ENCODE measurements at regions not wholly inside any gene's neighbourhood (a gene's known extent, or its start where the extent isn't known, plus 50 kb on each side); places are given as distances from the start of the nearest gene placed in this dataset.
"Not testable (repeated sequence)": the region's sequence is repeated elsewhere in the genome, so short reads cannot be mapped to it uniquely, and the experiment has no call there.

- no peak for DNase-seq
Observed at GRCh38 chr4:156303708-156304107, 350.0 kb upstream of the CTSO start.

GRCh38 chr4:156298230-156298629 lies 344.6 kb upstream of the CTSO start:
- peak in 1 of 14 donors; percentile 14 for DNase-seq

GRCh38 chr4:156295676-156296195 lies 342.1 kb upstream of the CTSO start:
- DNase-seq, result no peak

GRCh38 chr4:156294577-156294976 lies 340.9 kb upstream of the CTSO start:
- no peak for DNase-seq

GRCh38 chr4:156293657-156294297 lies 340.1 kb upstream of the CTSO start:
- no peak for DNase-seq

- no peak for DNase-seq
Observed at GRCh38 chr4:156291317-156291716, 337.7 kb upstream of the CTSO start.

DNA sequence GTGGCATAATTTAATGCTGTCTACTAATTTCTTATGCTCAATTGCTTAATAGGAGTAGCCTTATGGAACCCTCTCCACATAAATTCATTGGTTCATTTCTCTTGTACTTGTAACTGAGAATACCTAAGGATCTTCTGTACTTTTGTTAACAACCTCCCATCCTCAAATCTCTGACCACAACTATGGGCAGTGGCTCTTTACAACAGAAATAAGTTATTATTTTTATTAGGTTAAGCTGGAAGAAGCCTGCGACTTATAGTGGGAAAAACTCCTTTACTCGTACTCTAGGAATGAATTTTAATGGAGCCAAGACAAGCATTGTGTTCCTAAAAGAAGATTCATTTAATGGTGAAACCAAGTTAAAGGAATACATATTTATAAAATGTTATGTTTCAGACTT lies 337.1 kb upstream of the CTSO start:
- DNase-seq, result no peak

GRCh38 chr4:156290026-156290425 lies 336.4 kb upstream of the CTSO start:
- not testable (repeated sequence) for DNase-seq

GRCh38 chr4:156280686-156281085 lies 327.0 kb upstream of the CTSO start:
- DNase-seq, result no peak

- no peak for DNase-seq
Observed at GRCh38 chr4:156265407-156265806, 311.7 kb upstream of the CTSO start.

DNA sequence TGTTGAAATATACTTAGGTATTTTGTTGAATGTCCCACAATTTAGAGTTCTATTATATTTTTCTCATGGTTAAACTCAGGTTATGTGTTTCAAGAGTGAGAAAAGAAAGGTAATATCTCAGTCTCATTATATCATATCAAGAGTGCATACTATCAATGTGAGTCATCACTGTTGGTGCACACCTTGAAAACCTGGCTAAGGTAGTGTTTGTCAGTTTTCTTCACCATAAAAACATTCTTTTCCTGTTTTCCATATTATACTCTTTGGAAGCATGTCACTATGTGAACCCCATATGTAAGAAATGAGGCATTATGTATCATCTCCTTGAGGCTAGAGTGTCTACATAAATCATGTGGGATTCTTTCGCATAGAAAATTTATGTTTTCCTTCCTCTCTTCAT lies 307.6 kb upstream of the CTSO start:
- no peak for DNase-seq

- DNase-seq, result no peak
Observed at GRCh38 chr4:156255230-156256007, 301.8 kb upstream of the CTSO start.

DNA sequence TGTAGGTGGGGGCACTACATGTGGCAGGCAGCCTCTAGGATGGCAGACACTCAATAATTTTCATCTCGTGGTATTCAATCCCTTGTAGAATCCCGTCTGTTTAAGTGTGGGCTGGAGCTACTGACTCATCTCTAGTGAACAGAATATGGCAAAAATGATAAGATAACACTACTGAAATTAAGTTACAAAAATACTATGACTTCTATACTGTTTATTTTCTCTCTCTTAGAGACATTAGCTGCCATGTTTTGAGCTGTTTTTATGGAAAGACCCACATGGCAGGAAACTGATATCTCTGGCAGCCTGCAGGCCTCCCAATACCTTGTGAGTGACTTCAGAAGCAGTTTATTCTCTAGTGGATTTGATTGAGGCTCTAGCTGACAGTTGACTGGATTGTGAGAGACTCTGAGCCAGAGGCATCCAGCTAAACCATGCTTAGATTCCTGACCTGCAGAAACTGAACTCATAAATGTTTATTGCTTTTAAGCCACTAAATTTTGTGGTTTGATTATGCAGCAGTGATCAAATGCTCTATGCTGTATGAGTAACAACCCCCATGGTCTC lies 298.8 kb upstream of the CTSO start:
- no peak for DNase-seq

DNA sequence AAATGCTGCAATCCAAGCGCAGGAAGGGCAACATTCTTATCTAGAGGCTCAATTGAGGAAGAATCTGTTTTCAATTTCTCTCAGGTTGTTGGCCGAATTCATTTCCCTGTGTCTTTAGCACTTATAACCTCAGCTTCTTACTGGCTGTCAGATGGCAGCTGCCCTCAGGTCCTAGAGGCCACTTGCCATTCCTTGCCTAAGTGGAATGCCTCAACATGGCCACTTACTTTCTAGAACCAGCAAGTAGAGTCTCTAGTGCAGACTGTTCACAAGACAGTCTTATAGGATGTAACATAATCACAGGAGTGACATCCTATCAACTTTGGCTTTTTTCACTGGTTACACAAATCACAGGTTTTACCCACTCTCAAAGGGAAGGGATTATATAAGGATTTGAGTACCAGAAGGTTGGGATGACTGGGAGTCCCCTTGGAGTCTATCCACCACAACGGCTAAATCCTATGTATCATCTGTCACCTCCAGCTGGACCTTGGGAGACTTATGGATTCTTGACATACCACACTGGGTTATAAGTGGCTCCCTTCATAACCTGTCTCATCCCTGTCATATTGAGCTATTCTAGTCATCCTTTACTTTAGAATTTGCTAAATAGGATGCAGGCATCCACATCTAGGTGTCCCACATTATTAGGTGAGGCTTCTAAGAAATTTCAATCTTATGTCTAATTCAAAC lies 297.9 kb upstream of the CTSO start:
- no peak for DNase-seq

DNA sequence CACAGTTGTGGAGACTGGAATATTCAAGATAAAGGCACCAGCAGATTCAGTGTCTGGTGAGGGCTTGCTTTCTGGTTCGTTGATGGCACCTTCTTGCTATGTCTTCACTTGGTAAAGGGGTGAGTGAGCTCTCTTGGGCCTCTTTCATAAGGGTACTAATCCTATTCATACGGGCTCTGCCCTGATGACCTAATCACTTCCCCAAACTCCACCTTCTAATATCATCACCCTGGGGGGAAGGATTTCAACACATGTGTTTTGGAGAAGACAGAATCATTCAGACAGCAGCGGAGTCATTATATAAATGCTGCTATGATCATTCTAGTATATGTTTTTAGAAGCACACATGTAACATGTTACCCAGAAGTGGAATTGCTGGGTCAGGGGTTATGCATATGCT lies 295.3 kb upstream of the CTSO start:
- no peak for DNase-seq

GRCh38 chr4:156247470-156247869 lies 293.8 kb upstream of the CTSO start:
- DNase-seq, result no peak

DNA sequence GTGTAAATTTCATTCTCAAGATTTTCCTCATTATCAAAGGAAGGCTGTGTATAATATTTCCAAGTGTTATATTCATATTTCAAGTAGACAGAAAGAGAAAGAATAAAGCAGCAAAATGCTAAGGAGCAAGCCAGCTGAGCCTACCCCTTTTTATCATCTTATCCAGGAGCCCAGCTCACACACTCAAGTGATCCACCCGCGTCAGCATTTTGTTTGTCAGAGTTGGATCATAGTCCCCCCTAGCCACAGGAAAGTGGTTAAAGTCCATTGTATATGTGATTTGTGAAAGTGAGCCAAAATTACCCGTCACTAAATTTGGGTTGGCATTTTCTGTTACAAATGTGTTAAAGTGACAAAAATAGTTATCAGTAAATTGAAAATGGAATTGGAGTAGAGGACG lies 289.3 kb upstream of the CTSO start:
- DNase-seq, result no peak

- no peak for DNase-seq
Observed at GRCh38 chr4:156242390-156242789, 288.7 kb upstream of the CTSO start.

DNA sequence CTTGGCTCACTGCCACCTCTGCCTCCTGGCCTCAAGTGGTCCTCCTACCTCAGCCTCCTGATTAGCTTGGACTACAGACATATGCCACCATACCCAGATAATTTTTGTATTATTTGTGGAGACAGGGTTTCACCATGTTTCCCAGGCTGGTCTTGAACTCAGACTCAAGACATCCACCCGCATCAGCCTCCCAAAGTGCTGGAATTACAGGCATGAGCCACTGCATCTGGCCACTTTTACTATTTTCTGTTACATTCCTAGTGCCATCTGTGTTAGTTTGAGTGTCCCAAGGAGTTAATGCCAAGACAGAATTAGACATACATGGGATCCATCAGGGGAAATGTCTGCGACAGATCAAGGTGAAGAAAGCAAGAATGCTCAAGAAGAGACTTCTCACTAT lies 288.2 kb upstream of the CTSO start:
- DNase-seq, result no peak

DNA sequence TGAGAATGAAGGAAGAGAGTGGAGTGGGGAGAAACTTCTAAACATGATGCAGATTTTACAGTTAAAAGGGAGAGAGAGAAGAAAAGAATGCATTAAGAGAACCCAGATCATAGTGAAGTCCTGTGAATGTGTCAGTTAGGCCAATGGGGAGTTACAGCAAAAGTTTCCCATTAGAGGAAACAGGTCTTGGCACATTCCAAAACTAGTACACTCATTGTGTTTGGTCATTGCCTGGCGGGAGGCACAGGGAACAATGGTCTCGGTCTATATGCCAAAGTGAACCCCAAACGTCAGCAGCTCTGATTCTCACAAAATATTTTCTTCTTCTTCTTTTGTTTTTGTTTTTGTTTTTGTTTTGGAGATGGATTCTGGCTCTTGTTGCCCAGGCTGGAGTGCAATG lies 284.5 kb upstream of the CTSO start:
- no peak for DNase-seq

GRCh38 chr4:156237231-156237630 lies 283.6 kb upstream of the CTSO start:
- DNase-seq, result no peak

- DNase-seq, result no peak
Observed at GRCh38 chr4:156230176-156230575, 276.5 kb upstream of the CTSO start.

DNA sequence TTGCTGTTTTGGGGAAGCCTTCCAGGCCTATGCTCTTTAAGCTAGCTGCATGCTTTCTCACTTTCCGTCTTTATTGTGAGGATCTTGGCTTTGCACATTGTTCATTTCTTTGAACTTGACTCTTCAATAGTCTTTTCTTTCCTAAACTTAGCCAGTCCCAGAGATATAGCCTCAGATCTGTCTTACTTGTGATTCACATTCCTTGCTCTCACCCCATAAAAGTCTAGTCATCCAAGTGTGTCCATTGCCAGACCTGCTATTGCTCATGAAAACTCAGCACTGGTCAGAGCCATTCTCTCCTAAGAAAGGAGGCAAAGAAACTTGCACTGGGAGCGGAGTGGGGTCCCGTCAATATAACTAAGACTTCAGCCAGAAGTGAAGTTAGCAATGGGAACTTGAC lies 275.0 kb upstream of the CTSO start:
- no peak for DNase-seq

Measured in C1 segment of cervical spinal cord (tissue), 14 donors.